ENCODE measurements at regions not wholly inside any gene's neighbourhood (a gene's known extent, or its start where the extent isn't known, plus 50 kb on each side); places are given as distances from the start of the nearest gene placed in this dataset.

DNA sequence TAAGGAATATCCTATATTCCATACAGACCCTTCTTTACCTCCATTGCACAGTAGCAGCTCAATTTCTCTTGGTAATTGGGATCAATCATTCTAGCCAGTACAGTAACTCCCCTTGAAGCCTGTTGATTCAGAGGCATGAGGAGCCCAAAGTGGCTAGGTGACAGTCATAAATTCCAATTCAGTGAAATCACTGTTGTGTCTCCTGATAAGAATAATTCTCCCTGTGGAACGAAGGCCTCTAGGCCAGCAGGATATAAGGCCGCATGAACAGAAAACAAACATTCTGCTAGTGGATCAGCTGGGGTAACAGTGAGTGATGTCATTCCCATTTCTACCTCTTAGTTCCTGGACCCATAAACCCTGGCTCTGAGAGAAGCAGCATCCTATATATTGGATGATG is 696.3 kb downstream of the NR2F2 start:
- no peak overlapping the region for H3K27ac ChIP-seq (ENCODE audit: control insufficient read depth, insufficient read depth, low read length)
- no peak overlapping the region for H3K4me2 ChIP-seq (ENCODE audit: control insufficient read depth, extremely low read depth, insufficient read depth, low read depth, low read length)
- dilution Hi-C loops (cut with MboI; ENCODE audit: extremely low pct_ligation_motif_present, low sequenced_read_pairs): no loop called here
- no peaks in the 10 kb centered on the region for H3K36me3 ChIP-seq (ENCODE audit: control insufficient read depth in 2 of 2, extremely low read depth in 1 of 2, insufficient read depth in 2 of 2, low read length in 2 of 2)
- H3K27me3 ChIP-seq (ENCODE audit: control insufficient read depth, extremely low read depth, insufficient read depth, low read length): no peaks in the 10 kb centered on the region
- no peak overlapping the region for H3K9ac ChIP-seq (ENCODE audit: control insufficient read depth, extremely low read depth, insufficient read depth, low read length)
- H2AFZ ChIP-seq (ENCODE audit: control insufficient read depth, low read length): no peak overlapping the region
- no peaks in the 10 kb centered on the region for H3K4me1 ChIP-seq (ENCODE audit: control insufficient read depth, extremely low read depth, insufficient read depth, low read length)
- no peak for TF ChIP-seq EZH2 (IDR thresholded peaks at IDR 0.05; ENCODE audit: low read length)
- TF ChIP-seq, protein P1, sequence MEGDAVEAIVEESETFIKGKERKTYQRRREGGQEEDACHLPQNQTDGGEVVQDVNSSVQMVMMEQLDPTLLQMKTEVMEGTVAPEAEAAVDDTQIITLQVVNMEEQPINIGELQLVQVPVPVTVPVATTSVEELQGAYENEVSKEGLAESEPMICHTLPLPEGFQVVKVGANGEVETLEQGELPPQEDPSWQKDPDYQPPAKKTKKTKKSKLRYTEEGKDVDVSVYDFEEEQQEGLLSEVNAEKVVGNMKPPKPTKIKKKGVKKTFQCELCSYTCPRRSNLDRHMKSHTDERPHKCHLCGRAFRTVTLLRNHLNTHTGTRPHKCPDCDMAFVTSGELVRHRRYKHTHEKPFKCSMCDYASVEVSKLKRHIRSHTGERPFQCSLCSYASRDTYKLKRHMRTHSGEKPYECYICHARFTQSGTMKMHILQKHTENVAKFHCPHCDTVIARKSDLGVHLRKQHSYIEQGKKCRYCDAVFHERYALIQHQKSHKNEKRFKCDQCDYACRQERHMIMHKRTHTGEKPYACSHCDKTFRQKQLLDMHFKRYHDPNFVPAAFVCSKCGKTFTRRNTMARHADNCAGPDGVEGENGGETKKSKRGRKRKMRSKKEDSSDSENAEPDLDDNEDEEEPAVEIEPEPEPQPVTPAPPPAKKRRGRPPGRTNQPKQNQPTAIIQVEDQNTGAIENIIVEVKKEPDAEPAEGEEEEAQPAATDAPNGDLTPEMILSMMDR (optimal IDR thresholded peaks at IDR 0.05 in 1 of 3, IDR thresholded peaks at IDR 0.05 in 1 of 3, conservative IDR thresholded peaks at IDR 0.05 in 1 of 3; ENCODE audit: extremely low read depth in 1 of 3, insufficient read depth in 2 of 3, low read length in 3 of 3): no peak
- no peaks in the 10 kb centered on the region for H3K9me3 ChIP-seq (ENCODE audit: control insufficient read depth, low read depth, low read length)
- H4K20me1 ChIP-seq (ENCODE audit: control insufficient read depth, extremely low read depth, insufficient read depth, low read length): no peaks in the 10 kb centered on the region
- no peaks in the 10 kb centered on the region for H3K79me2 ChIP-seq (ENCODE audit: control insufficient read depth, insufficient read depth, low read length)
- DNase-seq (ENCODE audit: low read depth, low spot score): no peak
- no peaks in the 10 kb centered on the region for H3K9me1 ChIP-seq (ENCODE audit: control insufficient read depth, extremely low read depth, insufficient read depth, low read length)
- FAIRE-seq: no peak
- no peak overlapping the region for H3K4me3 ChIP-seq (ENCODE audit: control insufficient read depth in 2 of 3, extremely low read depth in 1 of 3, insufficient read depth in 2 of 3, low read depth in 1 of 3, low read length in 3 of 3)

DNA sequence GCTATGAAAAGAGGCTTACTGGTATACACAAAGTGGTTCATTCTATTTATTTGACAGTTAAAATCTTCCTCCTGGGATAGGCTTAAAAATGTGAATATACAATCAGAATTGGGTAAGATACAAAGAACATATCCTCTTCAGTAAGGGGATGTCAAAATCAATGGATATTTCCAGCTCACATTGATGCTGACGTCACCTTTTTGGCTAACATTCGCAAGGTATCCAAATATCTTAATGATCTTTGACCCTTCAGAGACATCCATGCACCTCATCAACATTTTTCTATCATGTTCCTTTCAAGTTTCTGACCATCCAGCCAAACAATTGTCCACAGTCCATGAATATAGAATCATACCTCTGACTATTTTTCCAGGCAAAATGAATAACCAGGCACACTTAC is 697.3 kb downstream of the NR2F2 start:
- H3K27ac ChIP-seq (ENCODE audit: control insufficient read depth, insufficient read depth, low read length): no peak overlapping the region
- no peaks in the 10 kb centered on the region for H3K36me3 ChIP-seq (ENCODE audit: control insufficient read depth in 2 of 2, extremely low read depth in 1 of 2, insufficient read depth in 2 of 2, low read length in 2 of 2)
- no peaks in the 10 kb centered on the region for H3K4me1 ChIP-seq (ENCODE audit: control insufficient read depth, extremely low read depth, insufficient read depth, low read length)
- no peaks in the 10 kb centered on the region for H3K9me1 ChIP-seq (ENCODE audit: control insufficient read depth, extremely low read depth, insufficient read depth, low read length)
- H3K4me2 ChIP-seq (ENCODE audit: control insufficient read depth, extremely low read depth, insufficient read depth, low read depth, low read length): no peak overlapping the region
- no peak overlapping the region for H2AFZ ChIP-seq (ENCODE audit: control insufficient read depth, low read length)
- dilution Hi-C loops (cut with MboI; ENCODE audit: extremely low pct_ligation_motif_present, low sequenced_read_pairs): no loop called here
- H3K4me3 ChIP-seq (ENCODE audit: control insufficient read depth in 2 of 3, extremely low read depth in 1 of 3, insufficient read depth in 2 of 3, low read depth in 1 of 3, low read length in 3 of 3): no peak overlapping the region
- H3K79me2 ChIP-seq (ENCODE audit: control insufficient read depth, insufficient read depth, low read length): no peaks in the 10 kb centered on the region
- H4K20me1 ChIP-seq (ENCODE audit: control insufficient read depth, extremely low read depth, insufficient read depth, low read length): no peaks in the 10 kb centered on the region
- DNase-seq (ENCODE audit: low read depth, low spot score) (no peak), FAIRE-seq (no peak)
- H3K27me3 ChIP-seq (ENCODE audit: control insufficient read depth, extremely low read depth, insufficient read depth, low read length): no peaks in the 10 kb centered on the region
- H3K9ac ChIP-seq (ENCODE audit: control insufficient read depth, extremely low read depth, insufficient read depth, low read length): no peak overlapping the region
- no peaks in the 10 kb centered on the region for H3K9me3 ChIP-seq (ENCODE audit: control insufficient read depth, low read depth, low read length)
- TF ChIP-seq, protein P1 (optimal IDR thresholded peaks at IDR 0.05 in 1 of 3, IDR thresholded peaks at IDR 0.05 in 1 of 3, conservative IDR thresholded peaks at IDR 0.05 in 1 of 3; ENCODE audit: extremely low read depth in 1 of 3, insufficient read depth in 2 of 3, low read length in 3 of 3): no peak
- TF ChIP-seq EZH2 (IDR thresholded peaks at IDR 0.05; ENCODE audit: low read length): no peak
